NCI-H2107 treated with DMSO at 0.1 percent for 48 hours (cell line): ENCODE measurements at regions not wholly inside any gene's neighbourhood (a gene's known extent, or its start where the extent isn't known, plus 50 kb on each side); places are given as distances from the start of the nearest gene placed in this dataset.

Experiments used
- DNase-seq: peaks from one replicate; lab custom pipeline; 2025; ENCODE audit not compliant: unreplicated experiment; lab: John Stamatoyannopoulos, UW

DNA sequence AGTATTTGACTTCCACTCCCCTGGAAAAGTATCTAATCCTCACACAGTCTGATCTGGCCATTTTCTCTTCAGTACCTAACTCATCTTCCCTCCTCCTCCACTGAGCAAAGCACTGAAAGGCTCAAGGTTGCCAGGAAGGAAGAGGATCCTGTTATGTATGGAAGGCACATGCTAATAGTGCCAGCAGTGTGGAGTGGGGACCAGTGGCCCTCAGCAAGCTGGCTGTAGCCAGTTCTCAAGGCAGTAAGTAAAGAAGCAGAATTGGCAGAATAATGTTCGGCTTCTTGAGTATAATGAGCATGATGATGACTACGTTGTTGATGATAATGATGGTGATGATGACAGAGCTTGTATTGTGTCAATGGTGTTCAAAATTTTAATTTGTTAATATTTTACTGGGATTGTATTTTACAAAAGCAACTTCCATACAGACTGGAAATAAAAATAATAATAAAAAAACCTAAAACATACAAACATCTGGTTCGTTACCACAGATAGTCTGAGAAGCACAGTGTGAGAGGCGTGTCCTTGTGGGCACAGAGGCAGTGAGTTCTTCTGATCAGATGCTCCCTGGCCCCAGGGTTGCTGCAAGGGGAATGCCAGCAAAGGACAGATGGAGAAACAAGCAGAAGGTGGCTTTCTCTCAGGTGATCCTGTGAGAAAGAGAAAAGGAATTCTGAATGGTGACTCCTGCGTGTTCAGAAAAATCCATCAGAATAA is 528.8 kb downstream of the CMPK2 start:
- no peak for DNase-seq

DNA sequence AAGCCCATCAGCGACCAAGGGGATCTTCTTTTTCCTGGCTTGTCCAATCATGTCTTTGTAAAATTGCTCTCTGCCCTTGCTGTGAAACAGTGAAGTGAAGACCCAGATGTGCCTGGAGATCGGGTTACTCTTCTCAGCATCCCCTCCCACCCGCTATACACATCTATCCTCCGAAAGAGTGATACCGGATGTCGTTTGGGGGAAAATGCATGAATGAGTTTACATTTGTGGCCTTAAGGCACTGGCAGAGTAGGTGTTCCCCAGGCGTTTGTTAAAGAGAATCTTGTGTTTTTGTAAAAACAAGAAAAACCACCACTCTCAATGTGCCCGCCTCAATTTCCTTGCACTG is 528.3 kb downstream of the CMPK2 start:
- DNase-seq, result no peak

DNA sequence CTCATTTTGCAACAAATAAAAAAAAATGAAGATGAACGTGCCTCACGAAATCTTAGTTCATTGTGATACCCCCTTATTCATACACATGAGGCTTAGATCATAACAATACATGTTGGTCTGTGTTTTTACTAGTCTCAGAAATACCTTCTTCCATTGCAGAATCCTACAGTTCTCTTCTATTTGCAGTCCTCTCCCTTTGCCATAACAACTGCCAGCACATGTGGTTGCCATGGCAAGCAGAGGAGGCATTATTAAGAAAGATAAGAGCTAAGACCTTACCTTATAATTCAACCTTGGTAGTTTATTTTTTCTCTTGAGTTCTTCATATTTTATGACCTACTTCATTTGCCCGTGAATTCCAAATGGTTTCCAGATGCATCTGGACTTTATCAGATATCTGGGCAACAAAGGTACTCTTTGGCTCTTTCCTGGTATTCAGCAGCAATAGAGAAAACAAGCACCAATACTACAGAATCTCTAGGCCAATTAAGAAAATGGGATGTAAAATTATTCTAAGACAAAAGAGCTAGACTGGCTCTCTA is 524.0 kb downstream of the CMPK2 start:
- no peak for DNase-seq

DNA sequence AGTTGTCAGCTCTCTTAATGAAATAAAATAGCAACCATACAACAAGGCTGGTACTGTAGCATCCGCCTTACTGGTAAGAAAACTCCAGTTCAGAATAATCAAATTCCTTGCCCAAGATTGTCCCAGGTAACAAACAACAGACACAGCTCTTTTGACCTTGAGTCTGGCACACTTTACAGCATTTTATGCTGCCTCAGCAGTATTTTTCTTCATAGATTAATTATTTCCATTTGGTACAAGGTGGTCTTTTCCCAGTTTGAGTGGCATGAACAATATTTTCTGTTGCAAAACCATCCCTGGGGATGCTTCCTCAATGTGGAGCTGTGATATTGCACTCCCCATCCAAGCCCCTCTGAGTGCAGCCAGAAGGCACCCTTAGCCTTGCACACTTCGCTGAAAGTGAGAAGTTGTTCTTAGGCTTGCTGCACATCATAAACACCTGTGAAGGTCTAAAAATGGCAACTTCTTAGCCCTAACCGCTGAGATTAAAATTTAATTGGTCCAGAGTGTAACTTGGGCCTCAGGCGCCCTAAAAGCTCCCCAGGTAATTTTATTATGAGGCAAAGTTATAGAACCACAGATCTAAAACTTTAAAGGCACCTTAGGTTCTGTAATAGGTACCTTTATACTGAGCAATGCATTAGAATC is 523.3 kb downstream of the CMPK2 start:
- DNase-seq, result no peak

DNA sequence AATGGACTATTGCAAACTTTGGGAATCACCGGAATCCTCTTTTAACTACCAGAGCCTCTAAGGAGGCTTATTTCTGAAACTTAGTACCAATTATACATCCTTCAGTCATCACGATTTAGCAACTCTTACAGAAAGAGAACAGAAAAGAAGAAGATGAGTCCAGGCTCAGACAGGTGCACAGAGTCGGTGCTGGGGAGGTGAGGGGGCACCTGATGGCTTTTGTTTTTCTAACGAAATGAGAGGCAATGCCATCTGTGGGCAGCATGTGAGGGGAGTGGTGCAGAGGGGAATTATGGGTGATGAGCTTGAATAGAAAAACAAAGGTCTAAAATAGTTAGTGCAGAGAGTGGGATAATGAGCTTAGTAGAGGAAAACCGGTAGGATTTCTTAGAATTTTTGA is 522.6 kb downstream of the CMPK2 start:
- DNase-seq, result no peak

DNA sequence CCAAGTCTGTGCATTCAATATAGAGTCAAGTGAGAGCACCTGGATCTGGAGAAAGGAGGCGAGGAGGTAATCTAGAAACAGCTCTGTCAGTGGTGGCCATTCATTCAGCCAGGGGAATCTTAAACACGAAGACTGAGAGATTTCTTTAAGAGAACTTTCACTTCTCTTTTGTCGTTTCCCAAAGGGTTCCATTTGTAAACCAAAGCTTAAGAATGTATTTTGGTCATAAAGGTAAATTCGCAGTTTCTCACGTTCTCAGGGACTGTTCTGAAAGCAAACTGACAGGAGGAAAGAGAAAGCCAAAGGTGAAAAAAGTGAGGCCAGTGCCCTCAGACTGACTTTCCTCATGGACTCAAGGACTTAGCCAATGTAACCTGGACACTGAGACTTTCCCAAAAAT is 513.5 kb downstream of the CMPK2 start:
- DNase-seq, result no peak

DNA sequence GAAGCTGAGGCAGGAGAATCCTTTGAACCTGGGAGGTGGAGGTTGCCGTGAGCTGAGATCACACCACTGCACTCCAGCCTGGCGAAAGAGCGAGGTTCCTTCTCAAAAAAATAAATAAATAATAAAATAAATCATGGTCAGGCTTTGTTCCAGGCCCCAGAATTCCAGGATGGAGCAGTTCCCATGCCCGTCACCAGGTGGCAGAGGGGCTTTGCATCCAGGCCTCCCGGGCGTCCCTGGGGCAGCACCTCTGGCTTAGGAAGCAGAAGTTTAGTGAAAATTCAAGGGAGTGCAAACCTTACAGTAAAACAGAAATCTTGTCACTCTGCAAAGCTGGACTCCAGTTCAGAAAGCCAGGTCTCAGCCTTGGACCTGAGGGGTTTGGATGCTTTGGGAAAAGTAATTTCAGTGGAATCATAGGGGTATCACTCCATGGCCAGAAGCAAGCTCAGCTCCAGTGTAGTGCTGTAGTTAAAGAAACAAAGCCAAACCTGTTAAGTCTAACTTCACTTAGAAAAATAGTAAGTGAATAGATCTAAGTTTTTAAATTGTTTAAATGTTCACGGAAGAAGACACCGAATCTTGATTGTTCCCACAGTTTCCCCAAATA is 512.7 kb downstream of the CMPK2 start:
- peak; percentile 32 for DNase-seq

DNA sequence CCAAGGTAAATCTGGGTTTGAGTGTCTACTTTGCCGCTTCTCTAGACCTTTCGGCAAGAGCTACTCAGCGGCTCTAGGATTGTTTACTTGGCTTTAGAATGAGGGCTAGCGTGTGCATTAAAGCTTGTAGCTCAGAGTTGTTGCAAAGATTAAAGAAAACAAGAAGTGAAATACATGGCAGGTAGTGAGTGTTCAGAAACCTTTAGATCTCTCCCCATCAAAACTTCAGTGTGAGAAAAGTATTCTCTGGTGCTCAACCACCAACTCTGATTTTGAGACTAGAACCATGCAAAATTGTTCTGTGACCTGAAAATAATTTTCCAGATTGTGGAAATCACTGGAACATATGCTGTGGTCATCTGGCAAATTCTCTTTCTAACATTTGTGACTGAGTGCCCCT is 512.0 kb downstream of the CMPK2 start:
- no peak for DNase-seq

DNA sequence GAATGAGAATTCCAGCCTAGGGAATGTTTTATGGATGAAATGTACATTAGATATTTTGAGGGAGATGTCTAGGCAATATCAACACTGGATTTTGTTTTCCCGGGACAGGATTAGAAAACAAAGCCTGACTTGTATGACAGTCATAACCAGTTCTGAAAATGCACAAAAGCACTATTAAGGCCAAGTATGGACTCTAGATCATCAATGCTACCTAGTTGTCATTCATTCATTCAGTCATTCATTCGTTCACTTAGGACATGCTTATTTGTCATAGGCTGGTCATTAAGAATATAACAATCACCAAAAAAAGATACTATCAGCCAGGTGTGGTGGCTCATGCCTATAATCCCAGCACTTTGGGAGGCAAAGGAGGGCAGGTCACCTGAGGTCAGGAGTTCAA is 511.2 kb downstream of the CMPK2 start:
- no peak for DNase-seq

DNA sequence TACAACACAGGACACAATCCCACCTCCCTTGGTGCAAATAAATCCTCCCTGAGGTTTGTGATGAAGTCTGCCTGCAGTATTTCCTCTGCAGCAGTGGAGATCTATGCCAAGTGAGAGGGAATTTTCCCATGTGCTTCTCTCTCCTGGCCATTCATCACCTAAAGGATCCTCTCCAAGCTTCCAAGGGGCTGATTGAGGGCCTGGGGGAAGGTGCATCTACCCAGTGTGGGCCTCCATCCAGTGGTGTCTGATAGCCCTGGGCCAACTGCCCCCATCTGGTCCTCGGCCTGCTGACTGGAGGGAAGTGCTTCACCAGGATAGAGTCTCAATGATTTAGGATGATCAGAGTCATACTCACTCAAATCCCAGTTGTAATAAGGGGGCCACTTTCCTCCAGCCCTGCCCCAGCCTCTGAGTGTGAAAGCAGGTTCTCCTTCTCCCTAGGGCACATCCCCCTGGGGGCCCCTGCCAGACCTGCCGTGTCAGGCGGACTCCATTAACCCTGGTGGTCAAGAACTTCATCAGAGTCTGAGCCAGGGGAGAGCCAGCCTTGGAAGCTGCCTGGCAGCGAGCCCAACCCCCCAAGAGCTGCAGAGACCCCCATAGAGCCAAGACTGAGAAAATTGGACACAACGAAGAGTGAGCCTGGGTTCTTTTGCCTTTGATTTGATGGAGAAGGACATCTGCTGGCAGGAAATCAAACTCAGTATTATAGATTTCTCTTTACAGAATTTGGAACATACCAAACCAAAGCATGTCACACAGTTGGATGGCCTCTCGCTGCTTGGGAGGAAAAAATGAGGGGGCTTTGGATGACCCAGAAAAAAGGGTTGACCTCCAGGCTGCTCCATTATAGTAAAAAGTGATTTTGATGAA is 509.6 kb downstream of the CMPK2 start:
- DNase-seq, result no peak

DNA sequence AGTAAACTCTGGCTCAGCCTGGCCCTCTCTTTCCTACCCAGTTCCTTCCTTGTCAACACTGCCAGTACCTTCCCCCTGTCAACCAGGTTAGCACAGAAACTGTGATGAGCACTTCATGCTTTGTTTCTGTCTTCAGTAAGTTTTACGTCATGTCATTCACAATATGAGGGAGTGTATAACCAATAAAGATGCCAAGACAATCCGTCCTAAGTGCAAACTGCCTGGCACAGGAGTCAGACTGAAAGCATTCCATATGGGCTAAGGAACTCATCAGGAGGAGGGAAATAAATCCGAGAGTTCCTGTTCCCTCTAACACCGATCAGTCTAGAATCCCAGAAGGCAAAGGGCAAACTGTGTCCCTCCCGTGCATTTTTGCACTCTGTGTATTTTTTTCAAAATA is 507.2 kb downstream of the CMPK2 start:
- no peak for DNase-seq

DNA sequence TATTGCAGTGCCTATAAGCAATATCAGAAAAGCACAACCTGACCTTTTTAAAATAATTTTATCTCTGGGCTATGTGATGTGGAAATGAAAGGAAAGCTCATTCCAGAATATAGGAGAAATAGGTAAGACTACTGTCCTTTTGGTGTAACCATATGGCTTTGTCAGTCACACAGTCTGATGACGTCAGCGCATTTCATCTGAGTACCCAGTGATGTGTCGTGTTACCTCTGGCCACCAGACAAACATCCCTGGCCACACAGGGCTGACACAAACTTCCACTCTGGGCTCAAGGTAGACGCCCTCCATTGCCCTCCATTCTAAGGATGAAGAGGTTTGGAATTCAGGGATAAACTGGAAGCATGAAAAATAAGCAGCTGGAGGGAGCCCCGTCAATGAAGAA is 506.7 kb downstream of the CMPK2 start:
- no peak for DNase-seq

DNA sequence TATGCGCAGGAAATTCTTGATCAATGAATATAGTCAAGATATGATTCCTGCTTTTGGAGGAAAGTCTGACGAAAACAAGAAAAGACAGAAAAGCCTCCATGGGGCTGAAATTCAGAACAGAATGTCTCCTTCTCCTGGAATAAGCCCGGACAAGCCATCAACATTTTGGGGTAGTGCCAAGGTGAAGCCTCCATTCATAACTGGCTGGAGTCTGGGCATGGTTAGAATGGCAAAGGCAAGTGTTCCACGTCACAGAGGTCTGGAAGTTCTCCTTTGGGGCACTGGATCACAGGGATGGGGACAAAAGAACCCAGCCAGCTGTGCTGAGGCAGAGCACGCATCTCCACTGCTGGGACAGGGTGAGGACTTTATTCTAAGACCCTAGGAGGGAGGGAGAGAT is 505.7 kb downstream of the CMPK2 start:
- DNase-seq, result no peak

DNA sequence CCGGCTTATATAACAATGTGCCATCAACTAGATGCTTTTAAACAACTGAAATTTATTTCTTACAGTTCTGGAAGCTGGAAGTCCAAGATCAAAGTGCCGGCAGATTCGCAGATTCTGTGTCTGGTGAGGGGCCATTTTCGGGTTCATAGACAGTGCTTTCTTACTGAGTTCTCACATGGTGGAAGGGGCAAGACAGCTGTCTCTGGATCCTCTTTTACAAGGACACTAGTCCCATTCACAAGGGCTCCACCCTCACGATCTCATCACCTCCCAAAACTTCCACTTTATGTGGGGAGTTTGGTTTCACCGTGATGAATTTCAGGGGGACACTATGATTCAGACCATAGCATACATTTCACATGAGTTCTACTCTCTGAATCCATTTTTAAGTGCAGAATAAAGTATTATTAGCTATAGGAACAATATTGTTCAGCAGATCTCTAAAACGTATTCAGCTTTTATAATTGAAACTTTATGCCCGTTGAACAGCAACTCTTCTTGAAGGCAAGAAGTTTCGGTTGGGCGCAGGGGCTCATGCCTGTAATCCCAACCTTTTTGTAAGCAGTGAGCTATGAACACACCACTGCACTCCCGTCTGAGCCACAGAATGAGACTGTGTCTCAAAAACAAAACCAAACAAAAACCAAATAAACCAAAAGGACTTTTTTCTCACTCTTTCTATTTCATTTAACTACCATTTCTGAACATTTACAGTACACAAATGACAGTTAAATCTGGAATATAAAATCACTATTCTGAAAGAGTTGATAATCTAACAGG is 502.8 kb downstream of the CMPK2 start:
- DNase-seq, result no peak

DNA sequence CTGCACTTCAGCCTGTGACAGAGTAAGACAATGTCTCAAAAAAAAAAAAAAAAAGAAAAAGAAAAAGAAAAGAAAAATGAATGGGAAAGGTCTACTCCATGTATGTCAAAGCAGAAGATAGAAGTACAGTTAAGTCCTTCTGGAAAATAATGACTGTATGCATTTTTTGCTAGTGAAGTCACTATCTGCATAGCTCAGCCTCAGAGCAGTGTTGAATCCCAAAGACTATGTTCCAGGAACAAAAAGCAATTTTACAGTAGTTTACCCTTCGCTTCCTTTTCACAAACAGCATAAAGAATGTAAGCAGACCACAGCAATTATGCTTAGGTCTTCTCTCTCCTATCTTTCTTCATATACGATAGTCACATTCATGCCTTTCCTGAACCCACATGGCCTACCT is 497.4 kb downstream of the CMPK2 start:
- no peak for DNase-seq

DNA sequence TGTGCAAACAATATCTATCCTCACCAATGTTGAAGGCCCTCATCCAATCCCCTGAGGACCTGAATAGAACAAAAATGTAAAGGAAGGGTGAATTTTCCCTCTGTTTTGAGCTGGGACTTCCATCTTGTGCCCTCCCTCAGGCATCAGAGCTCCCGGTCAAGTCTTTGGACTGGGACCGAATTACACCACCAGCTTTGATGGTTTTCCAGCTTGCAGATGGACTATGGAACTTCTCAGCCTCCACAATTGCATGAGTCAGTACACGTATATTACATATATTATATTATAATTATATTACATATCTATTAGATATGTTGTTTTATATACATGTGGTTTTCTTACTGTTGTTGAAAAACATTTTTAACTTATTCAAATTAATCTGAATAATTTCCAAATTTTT is 496.4 kb downstream of the CMPK2 start:
- DNase-seq, result no peak

DNA sequence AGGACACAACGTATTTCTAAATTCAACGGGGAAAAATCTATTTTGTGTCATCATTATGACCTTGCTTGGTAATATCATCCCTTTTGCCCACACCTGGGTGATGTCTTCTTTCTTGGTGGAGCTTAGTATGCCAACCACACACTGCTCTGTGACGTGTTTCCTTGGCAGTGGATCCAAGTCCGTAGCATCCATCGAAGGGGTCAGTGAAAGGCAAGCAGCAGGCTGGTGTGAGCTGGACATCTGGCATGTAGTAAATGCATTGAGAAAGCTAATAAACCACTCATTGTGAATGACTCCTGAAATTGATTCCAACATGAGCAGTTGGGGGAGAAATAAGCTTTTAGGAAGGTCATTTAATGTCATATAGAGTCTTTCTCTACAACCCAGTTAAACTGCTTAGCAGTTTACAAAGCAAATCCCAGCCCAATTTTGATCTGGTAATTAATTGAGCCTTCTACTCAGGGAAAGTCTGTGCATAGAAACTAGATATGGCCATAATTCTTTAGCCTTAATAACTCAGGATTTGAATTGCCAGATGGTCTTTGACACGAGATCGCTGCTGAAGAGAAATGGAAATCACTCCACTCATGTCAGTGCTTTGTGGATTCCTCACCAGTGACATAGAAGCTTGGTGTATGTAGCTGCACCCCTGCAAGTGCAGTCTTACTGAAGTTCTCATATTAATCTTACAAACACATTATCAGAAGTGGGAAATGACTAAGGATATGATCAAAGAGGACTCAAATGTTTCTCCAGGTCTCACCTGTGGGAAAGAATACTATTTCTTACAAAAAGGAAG is 494.8 kb downstream of the CMPK2 start:
- DNase-seq, result no peak

DNA sequence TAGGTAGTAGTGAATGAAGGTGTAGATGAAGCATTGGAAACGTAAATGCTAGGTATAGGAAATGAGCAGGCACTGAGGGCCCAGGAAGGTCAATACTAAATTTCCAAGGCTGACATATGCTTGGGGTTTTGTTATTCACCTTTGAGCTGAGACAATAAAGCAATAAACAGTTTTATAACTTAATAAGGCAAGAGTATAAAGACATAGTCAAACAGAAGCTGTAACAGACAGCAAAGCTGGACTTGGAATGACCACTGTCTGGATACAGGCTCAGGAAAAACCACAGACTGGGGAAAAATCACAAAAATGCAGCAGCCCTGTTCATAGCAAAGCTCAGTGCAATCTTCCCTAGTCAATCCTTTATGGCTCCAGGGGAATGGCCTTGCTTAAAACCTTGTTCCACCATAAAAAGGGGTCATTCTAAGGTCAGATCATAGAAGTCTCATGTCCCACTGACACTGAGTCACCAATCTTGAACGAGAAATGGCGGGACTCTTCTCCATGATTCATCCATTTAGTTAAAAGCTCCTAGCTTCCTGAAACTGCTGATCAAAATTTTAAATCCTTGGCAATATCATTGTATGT is 493.3 kb downstream of the CMPK2 start:
- DNase-seq, result no peak

DNA sequence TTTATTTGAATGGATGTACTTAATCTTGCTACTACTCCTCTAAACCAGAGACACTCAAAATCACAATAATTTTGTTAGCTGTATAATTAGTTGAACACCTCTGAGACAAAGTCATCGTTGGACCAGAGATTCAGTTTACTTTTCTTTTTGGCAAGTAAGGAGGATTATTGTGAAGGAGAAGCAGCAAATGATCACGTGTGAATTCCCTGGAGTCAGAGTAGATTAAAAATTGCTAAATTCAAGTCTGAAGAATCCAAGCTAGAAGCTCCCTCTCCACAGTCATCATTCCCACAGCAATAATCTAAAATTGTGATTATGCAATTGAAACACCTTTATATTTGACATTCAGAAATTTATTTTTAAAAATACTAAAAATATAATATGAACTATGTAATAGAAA is 484.4 kb downstream of the CMPK2 start:
- no peak for DNase-seq

DNA sequence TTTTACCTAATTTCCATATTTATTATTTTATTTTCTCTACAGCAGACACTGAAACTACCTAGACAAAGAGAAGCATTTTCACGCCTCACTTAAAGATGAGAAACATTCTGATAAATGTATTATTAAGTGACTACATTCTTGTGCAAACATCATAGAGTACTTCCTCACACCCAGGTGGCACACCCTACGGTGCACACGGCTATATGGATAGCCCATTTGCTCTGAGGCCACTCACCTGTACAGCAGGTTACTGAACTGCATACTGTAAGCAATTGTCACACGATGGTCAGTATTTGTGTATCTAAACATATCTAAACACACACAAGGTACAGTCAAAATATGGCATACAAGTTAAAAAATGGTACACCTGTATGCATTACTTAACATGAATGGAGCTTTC is 481.4 kb downstream of the CMPK2 start:
- no peak for DNase-seq
